BJ (cell line): ENCODE measurements at regions not wholly inside any gene's neighbourhood (a gene's known extent, or its start where the extent isn't known, plus 50 kb on each side); places are given as distances from the start of the nearest gene placed in this dataset.

Source experiments
- CTCF ChIA-PET: fragments of 350-600 bp; formaldehyde crosslinking; extraction: SDS; loops from one replicate; lab custom pipeline; 2021; ENCODE audit warnings: antibody characterized with exemption, inconsistent platforms; lab: Yijun Ruan, JAX
- POLR2A ChIA-PET: fragments of 300-600 bp; sonication (Branson Sonifier 250); formaldehyde crosslinking; extraction: SDS; loops from one replicate; lab custom pipeline; 2021; ENCODE audit warnings: antibody characterized with exemption; lab: Charles Lee
- DNase-seq: peaks from one replicate; pipeline ENCODE4 v3.0.0-alpha.2; 2011; ENCODE audit warnings: low read depth
- H3K27me3 ChIP-seq: 2 replicates; pipeline ENCODE4 v1.6.0; 2011; ENCODE audit warnings: low read length; ENCODE audit not compliant: control insufficient read depth, insufficient read depth
- H3K36me3 ChIP-seq: 2 replicates; pipeline ENCODE4 v1.5.1; 2011; ENCODE audit warnings: low read length; ENCODE audit not compliant: control insufficient read depth, insufficient read depth
- H3K4me3 ChIP-seq: 2 replicates; pipeline ENCODE4 v1.5.1; 2011; ENCODE audit warnings: low read depth, mild to moderate bottlenecking, control low read depth, low read length
- CTCF ChIP-seq: IDR thresholded peaks from 2 replicates; pipeline ENCODE4 v1.5.1; 2011; ENCODE audit warnings: low read depth, mild to moderate bottlenecking, control low read depth, inconsistent platforms, low read length, moderate library complexity; ENCODE audit not compliant: insufficient read depth

GRCh38 chr5:164119806-164120447, 614.5 kb downstream of the MAT2B start:
- TF ChIP-seq CTCF: no peak
- CTCF ChIA-PET: no interaction called here
- DNase-seq: no peak

GRCh38 chr5:164127527-164127926, 622.1 kb downstream of the MAT2B start:
- no peaks in the 10 kb centered on the region for H3K27me3 ChIP-seq
- H3K36me3 ChIP-seq: no peaks in the 10 kb centered on the region
- no peak for DNase-seq
- no peak overlapping the region for H3K4me3 ChIP-seq
- TF ChIP-seq CTCF: no peak
- POLR2A ChIA-PET: no interaction called here
- CTCF ChIA-PET: no interaction called here

More at GRCh38 chr5:164119806-164120447, 614.5 kb downstream of the MAT2B start:
- H3K4me3 ChIP-seq: no peak overlapping the region
- H3K27me3 ChIP-seq: no peaks in the 10 kb centered on the region
- POLR2A ChIA-PET: no interaction called here
- H3K36me3 ChIP-seq: no peaks in the 10 kb centered on the region

GRCh38 chr5:164132358-164132757, 626.9 kb downstream of the MAT2B start:
- H3K27me3 ChIP-seq: no peaks in the 10 kb centered on the region
- no peak for TF ChIP-seq CTCF
- DNase-seq: no peak
- H3K4me3 ChIP-seq: no peak overlapping the region
- ChIA-PET CTCF (no interaction called here), POLR2A (no interaction called here)
- H3K36me3 ChIP-seq: no peaks in the 10 kb centered on the region

GRCh38 chr5:164137095-164137494, 631.7 kb downstream of the MAT2B start:
- TF ChIP-seq CTCF: no peak
- no peak for DNase-seq
- H3K27me3 ChIP-seq: no peaks in the 10 kb centered on the region
- ChIA-PET POLR2A (no interaction called here), CTCF (no interaction called here)
- H3K36me3 ChIP-seq: no peaks in the 10 kb centered on the region
- H3K4me3 ChIP-seq: no peak overlapping the region

GRCh38 chr5:164139423-164139822, 634.0 kb downstream of the MAT2B start:
- ChIA-PET POLR2A (no interaction called here), CTCF (no interaction called here)
- no peak overlapping the region for H3K4me3 ChIP-seq

More at GRCh38 chr5:164139423-164139822, 634.0 kb downstream of the MAT2B start:
- no peaks in the 10 kb centered on the region for H3K27me3 ChIP-seq
- no peak for DNase-seq
- no peaks in the 10 kb centered on the region for H3K36me3 ChIP-seq
- TF ChIP-seq CTCF: no peak
